ENCODE measurements at regions not wholly inside any gene's neighbourhood (a gene's known extent, or its start where the extent isn't known, plus 50 kb on each side); places are given as distances from the start of the nearest gene placed in this dataset.
A peak's percentile ranks its signal among the peaks of the same experiment; 100 is the strongest.

- TF ChIP-seq, protein P1, sequence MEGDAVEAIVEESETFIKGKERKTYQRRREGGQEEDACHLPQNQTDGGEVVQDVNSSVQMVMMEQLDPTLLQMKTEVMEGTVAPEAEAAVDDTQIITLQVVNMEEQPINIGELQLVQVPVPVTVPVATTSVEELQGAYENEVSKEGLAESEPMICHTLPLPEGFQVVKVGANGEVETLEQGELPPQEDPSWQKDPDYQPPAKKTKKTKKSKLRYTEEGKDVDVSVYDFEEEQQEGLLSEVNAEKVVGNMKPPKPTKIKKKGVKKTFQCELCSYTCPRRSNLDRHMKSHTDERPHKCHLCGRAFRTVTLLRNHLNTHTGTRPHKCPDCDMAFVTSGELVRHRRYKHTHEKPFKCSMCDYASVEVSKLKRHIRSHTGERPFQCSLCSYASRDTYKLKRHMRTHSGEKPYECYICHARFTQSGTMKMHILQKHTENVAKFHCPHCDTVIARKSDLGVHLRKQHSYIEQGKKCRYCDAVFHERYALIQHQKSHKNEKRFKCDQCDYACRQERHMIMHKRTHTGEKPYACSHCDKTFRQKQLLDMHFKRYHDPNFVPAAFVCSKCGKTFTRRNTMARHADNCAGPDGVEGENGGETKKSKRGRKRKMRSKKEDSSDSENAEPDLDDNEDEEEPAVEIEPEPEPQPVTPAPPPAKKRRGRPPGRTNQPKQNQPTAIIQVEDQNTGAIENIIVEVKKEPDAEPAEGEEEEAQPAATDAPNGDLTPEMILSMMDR (conservative IDR thresholded peaks at IDR 0.05; ENCODE audit: low read length) = no peak
- no peak overlapping the region for H3K4me3 ChIP-seq (ENCODE audit: low read length)
- DNase-seq (ENCODE audit: low read depth) = peak; percentile 63
Observed at GRCh38 chr10:31754803-31755624, 173.6 kb downstream of the ARHGAP12 start.

DNA sequence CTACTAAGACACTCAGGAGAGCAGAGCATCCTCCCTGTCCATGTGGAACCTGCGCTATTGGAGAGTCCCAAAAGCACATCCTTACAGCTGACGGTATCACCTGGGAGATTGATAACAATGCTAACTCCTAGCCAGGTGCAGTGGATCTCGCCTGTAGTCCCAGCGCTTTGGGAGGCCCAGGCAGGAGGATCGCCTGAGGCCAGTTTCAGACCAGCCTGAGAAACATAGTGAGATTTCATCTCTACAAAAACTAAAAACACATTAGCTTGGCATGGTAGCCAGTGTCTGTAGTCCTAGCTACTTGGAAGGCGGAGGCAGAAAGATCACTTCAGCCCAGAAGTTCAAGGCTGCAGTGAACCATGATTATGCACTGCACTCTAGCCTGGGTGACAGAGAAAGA is 174.9 kb downstream of the ARHGAP12 start:
- no peak for DNase-seq (ENCODE audit: low read depth)
- TF ChIP-seq, protein P1 (conservative IDR thresholded peaks at IDR 0.05; ENCODE audit: low read length) = no peak

GRCh38 chr10:31752170-31752569 is 176.5 kb downstream of the ARHGAP12 start:
- H3K4me3 ChIP-seq (ENCODE audit: low read length) = no peak overlapping the region
- TF ChIP-seq, protein P1 (conservative IDR thresholded peaks at IDR 0.05; ENCODE audit: low read length) = no peak
- no peak for DNase-seq (ENCODE audit: low read depth)

More for the DNA sequence above, 174.9 kb downstream of the ARHGAP12 start:
- H3K4me3 ChIP-seq (ENCODE audit: low read length) = no peak overlapping the region

GRCh38 chr10:31751738-31752080 is 176.9 kb downstream of the ARHGAP12 start:
- H3K4me3 ChIP-seq (ENCODE audit: low read length) = no peak overlapping the region
- DNase-seq (ENCODE audit: low read depth) = no peak
- TF ChIP-seq, protein P1 (conservative IDR thresholded peaks at IDR 0.05; ENCODE audit: low read length) = no peak

DNA sequence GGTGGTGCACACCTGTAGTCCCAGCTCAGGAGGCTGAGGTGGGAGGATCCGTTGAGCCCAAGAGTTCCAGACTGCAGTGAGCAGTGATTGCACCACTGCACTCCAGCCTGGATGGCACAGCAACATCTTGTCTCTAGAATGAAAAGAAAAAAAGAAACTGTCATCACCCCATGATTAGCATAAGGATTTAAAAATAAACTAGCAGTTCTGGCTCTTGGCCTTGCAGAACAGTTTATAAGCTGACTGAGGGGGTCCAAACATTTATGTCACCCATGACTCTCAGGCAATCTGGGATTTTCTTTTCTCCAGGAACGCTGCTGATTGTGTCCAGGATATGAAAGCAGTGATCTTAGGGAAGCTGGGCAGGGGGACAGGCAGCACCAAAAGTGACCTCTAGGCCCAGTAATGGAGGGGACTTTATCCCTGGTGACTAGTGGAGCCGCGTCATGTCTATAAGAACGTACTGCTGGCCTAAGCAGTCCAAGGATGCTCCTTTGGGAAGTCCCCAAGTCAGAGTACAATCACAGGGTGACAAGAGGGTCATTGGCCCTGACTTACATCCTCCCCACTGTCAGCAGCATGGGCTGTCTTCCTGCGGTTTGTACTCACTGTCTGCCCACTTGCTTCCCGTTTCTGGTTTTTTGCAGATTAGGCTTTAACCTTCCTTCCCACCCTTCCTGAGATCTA is 177.4 kb downstream of the ARHGAP12 start:
- TF ChIP-seq, protein P1 (conservative IDR thresholded peaks at IDR 0.05; ENCODE audit: low read length) = no peak
- DNase-seq (ENCODE audit: low read depth) = no peak

DNA sequence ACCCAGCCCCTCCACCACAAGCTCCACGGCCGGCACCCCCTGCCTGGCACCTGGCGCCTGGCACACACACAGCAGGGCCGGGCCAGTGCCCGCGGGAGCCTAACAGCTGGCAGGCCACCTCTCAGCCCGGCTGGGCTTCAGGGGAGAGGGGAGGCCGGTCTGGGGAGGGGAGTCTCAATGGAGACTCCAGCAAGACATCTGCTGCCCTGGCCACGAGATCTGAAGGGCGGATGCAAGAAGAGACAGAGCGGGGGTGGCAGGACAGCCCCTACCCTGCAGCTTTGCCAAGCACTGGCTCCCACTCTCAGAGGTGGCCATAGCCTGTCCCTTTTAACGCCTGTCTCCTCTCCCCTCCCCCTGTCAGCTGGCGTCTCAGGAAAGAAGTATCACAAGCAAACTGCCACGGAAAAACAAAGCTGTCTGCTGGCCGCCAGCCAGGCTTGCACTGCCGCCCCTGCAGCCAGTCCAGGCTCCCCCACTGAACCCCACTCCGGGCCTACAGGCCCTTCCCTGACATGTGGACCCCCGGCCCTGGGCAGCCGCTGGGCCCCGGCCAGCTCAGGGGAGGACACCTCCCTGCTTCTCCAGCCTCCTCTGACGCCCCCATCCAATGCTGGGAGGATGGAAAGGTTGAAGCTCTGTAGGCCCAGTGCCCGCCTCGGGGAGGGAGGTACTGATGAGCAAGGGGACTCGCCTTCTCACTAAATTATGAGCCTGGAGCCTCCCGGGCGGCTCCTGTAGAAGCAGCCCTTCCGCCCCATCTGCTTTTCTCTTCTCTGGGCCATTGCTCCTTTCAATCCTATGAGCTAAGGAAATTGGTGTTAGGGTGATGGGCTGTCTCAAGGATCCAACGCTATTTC is 178.4 kb downstream of the ARHGAP12 start:
- H3K4me3 ChIP-seq (ENCODE audit: low read length) = no peak overlapping the region
- TF ChIP-seq, protein P1 (conservative IDR thresholded peaks at IDR 0.05; ENCODE audit: low read length) = no peak
- DNase-seq (ENCODE audit: low read depth) = no peak

More for the DNA sequence above, 177.4 kb downstream of the ARHGAP12 start:
- no peak overlapping the region for H3K4me3 ChIP-seq (ENCODE audit: low read length)
